Mesenchymal stem cell (in vitro differentiated cells and primary cell): ENCODE measurements at regions not wholly inside any gene's neighbourhood (a gene's known extent, or its start where the extent isn't known, plus 50 kb on each side); places are given as distances from the start of the nearest gene placed in this dataset.
A peak's percentile ranks its signal among the peaks of the same experiment; 100 is the strongest.
"Not testable (repeated sequence)": the region's sequence is repeated elsewhere in the genome, so short reads cannot be mapped to it uniquely, and the experiment has no call there.

Experiments
- DNase-seq: peaks from one replicate; pipeline ENCODE4 v3.0.0-alpha.2; 2013
- H2AFZ ChIP-seq: one replicate; pipeline ENCODE4 v1.6.1; 2013; ENCODE audit warnings: low read depth, mild to moderate bottlenecking, control low read depth, inconsistent platforms, low read length, moderate library complexity
- H2AK5ac ChIP-seq: 2 replicates; pipeline ENCODE4 v1.6.1; 2013; ENCODE audit warnings: low read length, moderate library complexity, mild to moderate bottlenecking, inconsistent platforms; ENCODE audit not compliant: severe bottlenecking
- H2BK120ac ChIP-seq: one replicate; pipeline ENCODE4 v1.6.1; 2013; ENCODE audit warnings: low read depth, mild to moderate bottlenecking, inconsistent platforms, low read length, moderate library complexity
- H2BK12ac ChIP-seq, 2 experiments: one replicate each; pipeline ENCODE4 v1.6.1; 2013; ENCODE audit warnings: inconsistent platforms in 2 of 2, low read length in 2 of 2, mild to moderate bottlenecking in 2 of 2, moderate library complexity in 2 of 2, control low read depth in 1 of 2
- H2BK15ac ChIP-seq: one replicate; pipeline ENCODE4 v1.6.1; 2013; ENCODE audit warnings: mild to moderate bottlenecking, low read depth, inconsistent platforms; ENCODE audit not compliant: poor library complexity, severe bottlenecking
- H2BK5ac ChIP-seq: 2 replicates; pipeline ENCODE4 v1.6.1; 2013; ENCODE audit warnings: low read depth, mild to moderate bottlenecking, low read length, control low read depth, inconsistent platforms; ENCODE audit not compliant: poor library complexity, severe bottlenecking
- H3K14ac ChIP-seq, 2 experiments: one replicate each; pipeline ENCODE4 v1.6.1; 2013; ENCODE audit warnings: inconsistent platforms in 2 of 2, low read length in 2 of 2, control low read depth in 1 of 2, mild to moderate bottlenecking in 1 of 2, moderate library complexity in 1 of 2
- H3K18ac ChIP-seq, 2 experiments: one replicate each; pipeline ENCODE4 v1.6.1; 2013; ENCODE audit warnings: inconsistent platforms in 2 of 2, low read length in 2 of 2, control low read depth in 1 of 2, low read depth in 1 of 2, mild to moderate bottlenecking in 1 of 2
- H3K23ac ChIP-seq, 2 experiments: one replicate each; pipeline ENCODE4 v1.6.1; 2013; ENCODE audit warnings: inconsistent platforms in 2 of 2, low read length in 2 of 2, mild to moderate bottlenecking in 2 of 2, moderate library complexity in 2 of 2, control low read depth in 1 of 2
- H3K27ac ChIP-seq: 2 replicates; pipeline ENCODE4 v1.5.1; 2013; ENCODE audit warnings: mild to moderate bottlenecking, moderate library complexity, low read length, control low read depth, inconsistent platforms; ENCODE audit not compliant: poor library complexity, severe bottlenecking
- H3K27me3 ChIP-seq, 2 experiments: 2 replicates each; pipeline versions ENCODE4 v1.6.1 to v1.7.0; 2013; ENCODE audit warnings: low read length in 2 of 2, mild to moderate bottlenecking in 2 of 2, moderate library complexity in 2 of 2, control low read depth in 1 of 2, inconsistent platforms in 1 of 2; ENCODE audit not compliant: control insufficient read depth in 1 of 2, insufficient read depth in 1 of 2
- H3K36me3 ChIP-seq, 2 experiments: 2 replicates each; pipeline versions ENCODE4 v1.6.1 to v1.7.0; 2013; ENCODE audit warnings: low read length in 2 of 2, control low read depth in 1 of 2, inconsistent platforms in 1 of 2, low read depth in 1 of 2, mild to moderate bottlenecking in 1 of 2; ENCODE audit not compliant: insufficient read depth in 2 of 2, control insufficient read depth in 1 of 2
- H3K4ac ChIP-seq, 2 experiments: one replicate each; pipeline ENCODE4 v1.6.1; 2013; ENCODE audit warnings: inconsistent platforms in 2 of 2, low read length in 2 of 2, mild to moderate bottlenecking in 2 of 2, moderate library complexity in 2 of 2, control low read depth in 1 of 2, low read depth in 1 of 2
- H3K4me1 ChIP-seq: 2 replicates; pipeline ENCODE4 v1.6.1; 2013; ENCODE audit warnings: low read depth, low read length, control low read depth; ENCODE audit not compliant: control insufficient read depth, insufficient read depth
- H3K4me2 ChIP-seq: 2 replicates; pipeline ENCODE4 v1.6.1; 2013; ENCODE audit warnings: low read length, mild to moderate bottlenecking, inconsistent platforms; ENCODE audit not compliant: poor library complexity, severe bottlenecking
- H3K4me3 ChIP-seq, 2 experiments: 2 replicates each; pipeline versions ENCODE4 v1.5.1 to v1.7.0; 2013; ENCODE audit warnings: low read length in 2 of 2, mild to moderate bottlenecking in 2 of 2, control low read depth in 1 of 2, low read depth in 1 of 2; ENCODE audit not compliant: insufficient read depth in 1 of 2
- H3K79me1 ChIP-seq: replicated peaks from 2 replicates; pipeline ENCODE4 v1.6.1; 2013; ENCODE audit warnings: mild to moderate bottlenecking, control low read depth, low read length, inconsistent platforms; ENCODE audit not compliant: poor library complexity, severe bottlenecking
- H3K9ac ChIP-seq: 2 replicates; pipeline ENCODE4 v1.7.0; 2013; ENCODE audit warnings: mild to moderate bottlenecking, low read length, moderate library complexity
- H3K9me3 ChIP-seq: 2 replicates; pipeline ENCODE4 v1.7.0; 2013; ENCODE audit warnings: mild to moderate bottlenecking, low read length; ENCODE audit not compliant: control insufficient read depth
- H4K8ac ChIP-seq: one replicate; pipeline ENCODE4 v1.6.1; 2013; ENCODE audit warnings: inconsistent platforms, mild to moderate bottlenecking, low read length, moderate library complexity
- H4K91ac ChIP-seq: one replicate; pipeline ENCODE4 v1.6.1; 2013; ENCODE audit warnings: mild to moderate bottlenecking, low read length, inconsistent platforms
- WGBS: methylation state at CpG from one replicate; pipeline ENCODE4 v1.1.7; 2013; ENCODE audit warnings: mixed read lengths; 5-methylcytosine and 5-hydroxymethylcytosine counted together

DNA sequence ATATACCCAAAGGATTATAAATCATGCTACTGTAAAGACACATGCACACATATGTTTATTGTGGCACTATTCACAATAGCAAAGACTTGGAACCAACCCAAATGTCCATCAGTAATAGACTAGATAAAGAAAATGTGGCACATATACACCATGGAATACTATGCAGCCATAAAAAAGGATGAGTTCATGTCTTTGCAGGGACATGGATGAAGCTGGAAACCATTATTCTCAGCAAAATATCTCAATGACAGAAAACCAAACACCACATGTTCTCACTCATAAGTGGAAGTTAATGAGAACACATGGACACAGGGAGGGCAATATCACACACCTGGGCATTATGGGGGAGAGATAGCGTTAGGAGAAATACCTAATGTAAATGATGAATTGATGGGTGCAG is 323.8 kb upstream of the POF1B start:
- no CpG with 5 or more reads among the region's 1 CpG for WGBS
- not testable (repeated sequence) for H2AFZ ChIP-seq, H3K36me3 ChIP-seq, H3K18ac ChIP-seq, H3K9me3 ChIP-seq, H3K4me2 ChIP-seq, H3K79me1 ChIP-seq, H3K27ac ChIP-seq, H3K27me3 ChIP-seq, H2AK5ac ChIP-seq, H2BK12ac ChIP-seq, H2BK120ac ChIP-seq, H4K91ac ChIP-seq, H3K4ac ChIP-seq, H3K4me1 ChIP-seq, H3K23ac ChIP-seq, H2BK15ac ChIP-seq, H3K4me3 ChIP-seq, H2BK5ac ChIP-seq, H4K8ac ChIP-seq, H3K14ac ChIP-seq, DNase-seq, H3K9ac ChIP-seq

DNA sequence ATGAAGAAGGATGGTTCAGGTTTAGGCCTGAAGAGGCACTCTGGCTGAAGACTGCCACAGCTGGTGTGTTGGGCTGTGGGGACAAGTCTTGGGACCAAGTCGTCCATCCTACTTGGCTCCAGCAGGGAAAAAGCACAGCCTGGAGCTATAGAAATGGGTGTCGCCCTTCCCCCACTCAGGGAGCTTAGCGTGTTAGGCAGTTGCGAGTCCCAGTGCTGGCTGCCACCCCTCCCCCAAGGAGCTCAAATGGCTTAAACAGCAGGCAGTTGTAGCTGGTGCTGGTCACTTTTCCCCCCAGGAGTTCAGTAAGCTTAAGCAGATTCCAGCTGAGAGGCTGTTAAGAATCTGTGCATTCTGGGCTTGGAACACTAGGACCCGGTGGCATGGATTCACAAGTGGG is 319.5 kb upstream of the POF1B start:
- Histone ChIP-seq H2BK15ac (no peak overlapping the region), H3K79me1 (no peaks in the 10 kb centered on the region), H3K4me1 (no peaks in the 10 kb centered on the region), H4K8ac (no peak overlapping the region), H3K36me3 (no peaks in the 10 kb centered on the region), H3K14ac (no peak overlapping the region), H3K9ac (no peak overlapping the region), H3K9me3 (peaks cover 23% of the 10 kb centered on the region), H4K91ac (no peak overlapping the region), H3K23ac (no peak overlapping the region), H2BK12ac (no peak overlapping the region), H3K27me3 (no peaks in the 10 kb centered on the region), H3K27ac (no peak overlapping the region), H2BK5ac (no peak overlapping the region), H2AFZ (no peak overlapping the region), H3K4me2 (no peak overlapping the region), H3K18ac (no peak overlapping the region), H3K4me3 (peak overlapping the region in 1 of 2 experiments; percentile 17), H2BK120ac (no peak overlapping the region), H3K4ac (no peak overlapping the region), H2AK5ac (no peak overlapping the region)
- no peak for DNase-seq
- 34% methylated on average over 5 of the region's 5 CpGs for WGBS

- no peak overlapping the region for H3K18ac ChIP-seq
- no peak overlapping the region for H2BK12ac ChIP-seq
- no peaks in the 10 kb centered on the region for H3K79me1 ChIP-seq
- H2BK15ac ChIP-seq = no peak overlapping the region
- H3K4me3 ChIP-seq = no peak overlapping the region
- H3K14ac ChIP-seq = no peak overlapping the region
- no peak overlapping the region for H3K4ac ChIP-seq
- no peak overlapping the region for H3K4me2 ChIP-seq
- H2AK5ac ChIP-seq = no peak overlapping the region
- no peak overlapping the region for H2BK5ac ChIP-seq
- no peak for DNase-seq
- no peaks in the 10 kb centered on the region for H3K27me3 ChIP-seq
- no peak overlapping the region for H3K23ac ChIP-seq
- no peak overlapping the region for H2AFZ ChIP-seq
- peaks cover 21% of the 10 kb centered on the region for H3K9me3 ChIP-seq
- H3K36me3 ChIP-seq = no peaks in the 10 kb centered on the region
- WGBS = 65% methylated on average over 5 of the region's 5 CpGs
- H4K91ac ChIP-seq = no peak overlapping the region
- no peak overlapping the region for H3K27ac ChIP-seq
- H3K9ac ChIP-seq = no peak overlapping the region
- H3K4me1 ChIP-seq = no peaks in the 10 kb centered on the region
- H4K8ac ChIP-seq = no peak overlapping the region
- no peak overlapping the region for H2BK120ac ChIP-seq
Observed at GRCh38 chrX:85685843-85686242, 306.4 kb upstream of the POF1B start.

- no peak overlapping the region for H2BK5ac ChIP-seq
- H2BK12ac ChIP-seq = no peak overlapping the region
- H3K18ac ChIP-seq = no peak overlapping the region
- H3K36me3 ChIP-seq = no peaks in the 10 kb centered on the region
- H3K14ac ChIP-seq = no peak overlapping the region
- no peaks in the 10 kb centered on the region for H3K4me1 ChIP-seq
- no CpG with 5 or more reads among the region's 2 CpGs for WGBS
- H3K27me3 ChIP-seq = no peaks in the 10 kb centered on the region
- DNase-seq = no peak
- H4K91ac ChIP-seq = no peak overlapping the region
- no peak overlapping the region for H2BK15ac ChIP-seq
- H3K9ac ChIP-seq = no peak overlapping the region
- H3K4me3 ChIP-seq = no peak overlapping the region
- no peak overlapping the region for H3K4me2 ChIP-seq
- H2BK120ac ChIP-seq = no peak overlapping the region
- H3K9me3 ChIP-seq = no peaks in the 10 kb centered on the region
- H4K8ac ChIP-seq = no peak overlapping the region
- H2AFZ ChIP-seq = no peak overlapping the region
- H3K23ac ChIP-seq = no peak overlapping the region
- no peak overlapping the region for H2AK5ac ChIP-seq
- H3K27ac ChIP-seq = no peak overlapping the region
- no peaks in the 10 kb centered on the region for H3K79me1 ChIP-seq
- H3K4ac ChIP-seq = no peak overlapping the region
Observed at GRCh38 chrX:85666471-85666870, 287.0 kb upstream of the POF1B start.
